GM12878 (cell line): ENCODE measurements at regions not wholly inside any gene's neighbourhood (a gene's known extent, or its start where the extent isn't known, plus 50 kb on each side); places are given as distances from the start of the nearest gene placed in this dataset.

ENCODE experiments used
- ATAC-seq: fragments of 200-7000 bp; cut with Tn5 transposase; 3 replicates; pipeline ENCODE4 v1.9.1; 2020; ENCODE audit warnings: mild to moderate bottlenecking, moderate library complexity
- BruUV-seq: library from RNA; stranded (reverse); fragments of 400-500 nt; replicated peaks from 2 replicates; lab custom pipeline; 2021; lab: Mats Ljungman, UMichigan
- CTCF ChIA-PET: fragments of 300-600 bp; sonication (Branson Sonifier 250); formaldehyde crosslinking; extraction: SDS; loops from one replicate; lab custom pipeline; 2021; ENCODE audit warnings: inconsistent platforms; lab: Yijun Ruan, JAX
- POLR2A ChIA-PET: fragments of 350-600 bp; formaldehyde crosslinking; extraction: SDS; loops from one replicate; lab custom pipeline; 2021; ENCODE audit warnings: inconsistent platforms; lab: Charles Lee
- RAD21 ChIA-PET: fragments of 300-600 bp; sonication (Branson Sonifier 250); formaldehyde crosslinking; loops from one replicate; lab custom pipeline; 2023; ENCODE audit warnings: antibody characterized with exemption; ENCODE audit not compliant: unreplicated experiment; lab: Charles Lee
- SMC1A ChIA-PET: fragments of 300-600 bp; sonication (Branson Sonifier 250); formaldehyde crosslinking; loops from one replicate; lab custom pipeline; 2023; ENCODE audit not compliant: unreplicated experiment, uncharacterized antibody; lab: Charles Lee
- DNase-seq: peaks from one replicate; pipeline ENCODE4 v3.0.0-alpha.2; 2011; ENCODE audit warnings: low read depth, low spot score
- FAIRE-seq: peaks from 3 replicates; lab custom pipeline; 2011; peaks lifted over from hg19 to GRCh38; lab: Jason Lieb, UNC
- H2AFZ ChIP-seq: 2 replicates; pipeline ENCODE4 v1.6.0; 2011; ENCODE audit warnings: low read depth, low read length, control low read depth; ENCODE audit not compliant: control insufficient read depth
- H3K27ac ChIP-seq: 2 replicates; pipeline ENCODE4 v1.5.1; 2011; ENCODE audit warnings: control low read depth; ENCODE audit not compliant: control insufficient read depth, insufficient read depth
- H3K27me3 ChIP-seq, 2 experiments: replicated peaks in 1 of 2; 2 replicates each; pipeline versions ENCODE4 v1.6.0 to v1.6.1; 2011; ENCODE audit warnings: low read length in 1 of 2; ENCODE audit not compliant: control insufficient read depth in 2 of 2, insufficient read depth in 2 of 2
- H3K36me3 ChIP-seq, 2 experiments: 2 replicates each; pipeline ENCODE4 v1.5.1; 2011; ENCODE audit warnings: low read length in 1 of 2; ENCODE audit not compliant: control insufficient read depth in 2 of 2, insufficient read depth in 2 of 2
- H3K4me1 ChIP-seq: 2 replicates; pipeline ENCODE4 v1.6.1; 2011; ENCODE audit warnings: mild to moderate bottlenecking, low read length, moderate library complexity, mixed read lengths; ENCODE audit not compliant: control insufficient read depth, insufficient read depth
- H3K4me2 ChIP-seq: 2 replicates; pipeline ENCODE4 v1.6.0; 2011; ENCODE audit warnings: control low read depth; ENCODE audit not compliant: control insufficient read depth, insufficient read depth
- H3K4me3 ChIP-seq: fragments of 200-600 bp; sonication (generic); 2 replicates; pipeline ENCODE4 v1.5.1; 2016
- H3K79me2 ChIP-seq: 2 replicates; pipeline ENCODE4 v1.6.0; 2011; ENCODE audit warnings: low read length; ENCODE audit not compliant: control insufficient read depth, insufficient read depth
- H3K9ac ChIP-seq: 2 replicates; pipeline ENCODE4 v1.8.0; 2011; ENCODE audit warnings: low read length, control low read depth, mixed read lengths; ENCODE audit not compliant: control insufficient read depth, insufficient read depth
- H3K9me3 ChIP-seq: replicated peaks from 3 replicates; pipeline ENCODE4 v1.5.1; 2011; ENCODE audit warnings: mild to moderate bottlenecking, low read length; ENCODE audit not compliant: control insufficient read depth, insufficient read depth
- H4K20me1 ChIP-seq: 2 replicates; pipeline ENCODE4 v1.6.0; 2011; ENCODE audit not compliant: control insufficient read depth, insufficient read depth
- EED ChIP-seq: sonication (generic); IDR thresholded peaks from 2 replicates; pipeline ENCODE4 v1.6.1; 2016; ENCODE audit warnings: antibody characterized with exemption, low read depth
- EP300 ChIP-seq, 2 experiments: fragments of 150-350 bp in 1 of 2; IDR thresholded peaks; 2 replicates each; pipeline ENCODE4 v1.6.1; 2011 to 2012; ENCODE audit warnings: low read depth in 2 of 2, low read length in 2 of 2, borderline replicate concordance in 1 of 2, improper control_type of control experiment in 1 of 2, inconsistent platforms in 1 of 2; ENCODE audit not compliant: control insufficient read depth in 1 of 2
- FOS ChIP-seq: IDR thresholded peaks from 3 replicates; pipeline ENCODE4 v1.6.1; 2011; ENCODE audit warnings: borderline replicate concordance; ENCODE audit not compliant: insufficient read length; ENCODE audit errors: extremely low read depth
- MLLT1 ChIP-seq: fragments of 450-650 bp; IDR thresholded peaks from 2 replicates; pipeline ENCODE4 v1.6.1; 2016; ENCODE audit warnings: mild to moderate bottlenecking
- NFXL1 ChIP-seq: fragments of 450-650 bp; IDR thresholded peaks from 2 replicates; pipeline ENCODE4 v1.6.1; 2017; ENCODE audit warnings: antibody characterized with exemption, mild to moderate bottlenecking, borderline replicate concordance
- NR2C1 ChIP-seq: fragments of 450-650 bp; IDR thresholded peaks from 2 replicates; pipeline ENCODE4 v1.6.1; 2017; ENCODE audit warnings: antibody characterized with exemption, mild to moderate bottlenecking, moderate library complexity
- SIN3A ChIP-seq: IDR thresholded peaks from 2 replicates; pipeline ENCODE4 v1.6.1; 2012; ENCODE audit warnings: low read depth, low read length, improper control_type of control experiment
- SMAD1 ChIP-seq: fragments of 450-650 bp; IDR thresholded peaks from 2 replicates; pipeline ENCODE4 v1.6.1; 2018; ENCODE audit warnings: mild to moderate bottlenecking, low read depth; ENCODE audit not compliant: partially characterized antibody
- ZBED1 ChIP-seq: IDR thresholded peaks from 2 replicates; pipeline ENCODE4 v1.6.1; 2016; ENCODE audit warnings: borderline replicate concordance
- ZBTB4 ChIP-seq: fragments of 450-650 bp; formaldehyde crosslinking; IDR thresholded peaks from 2 replicates; pipeline ENCODE4 v1.4.0; 2022; ENCODE audit warnings: mild to moderate bottlenecking, moderate library complexity
- WGBS: methylation state at CpG from one replicate; pipeline ENCODE4 v1.1.6; 2016; ENCODE audit warnings: low lambda C conversion rate; ENCODE audit not compliant: insufficient replicate concordance, insufficient coverage; ENCODE audit errors: missing lambda C conversion rate; 5-methylcytosine and 5-hydroxymethylcytosine counted together
- in situ Hi-C: fragments of 300-500 bp; cut with MboI; formaldehyde crosslinking; loops from 9 replicates; pipeline ENCODE4 v1.14.3; 2018; ENCODE audit warnings: mixed read lengths
- intact Hi-C: fragments of 100-400 bp; cut with micrococcal nuclease; formaldehyde crosslinking; loops from one replicate; pipeline ENCODE4 v1.14.2; 2022; ENCODE audit not compliant: unreplicated experiment

GRCh38 chr18:9011431-9011830, 91.1 kb upstream of the NDUFV2 start:
- no peak for FAIRE-seq
- in situ Hi-C loops (no loop called here), intact Hi-C loops (no loop called here)
- no peak for TF ChIP-seq SIN3A
- no peak for TF ChIP-seq ZBTB4 (CRISPR knock-in tag)
- no peak for TF ChIP-seq MLLT1
- no peak for TF ChIP-seq EP300 (IDR thresholded peaks at IDR 0.05; ENCODE audit: borderline replicate concordance in 1 of 2, control insufficient read depth in 1 of 2, low read depth in 2 of 2, low read length in 2 of 2)
- TF ChIP-seq NFXL1: no peak
- no peak for TF ChIP-seq EED
- no peak for TF ChIP-seq FOS
- TF ChIP-seq SMAD1: no peak
- no peak for TF ChIP-seq ZBED1
- no peak for TF ChIP-seq NR2C1
- RAD21 ChIA-PET: no interaction called here
- 43% methylated on average over 5 of the region's 5 CpGs for WGBS
- no peak for DNase-seq
- Histone ChIP-seq H3K27ac (no peak overlapping the region), H3K4me2 (no peak overlapping the region), H2AFZ (no peak overlapping the region), H3K27me3 (no peaks in the 10 kb centered on the region), H3K9ac (no peak overlapping the region), H4K20me1 (no peaks in the 10 kb centered on the region), H3K4me1 (no peaks in the 10 kb centered on the region), H3K4me3 (no peak overlapping the region), H3K79me2 (no peaks in the 10 kb centered on the region), H3K9me3 (no peaks in the 10 kb centered on the region; the same call in 2 of the 3 replicates), H3K36me3 (no peaks in the 10 kb centered on the region)
- CTCF ChIA-PET: no interaction called here
- POLR2A ChIA-PET: no interaction called here
- no TSS peak for BruUV-seq
- SMC1A ChIA-PET: no interaction called here
- no peak for ATAC-seq
